K562 (cell line): ENCODE measurements at regions not wholly inside any gene's neighbourhood (a gene's known extent, or its start where the extent isn't known, plus 50 kb on each side); places are given as distances from the start of the nearest gene placed in this dataset.
A peak's percentile ranks its signal among the peaks of the same experiment; 100 is the strongest.

Source experiments
- ATAC-seq: fragments of 200-7000 bp; cut with Tn5 transposase; 3 replicates; pipeline ENCODE4 v1.9.1; 2020; ENCODE audit warnings: moderate library complexity
- BruUV-seq: library from RNA; stranded (reverse); fragments of 400-500 nt; replicated peaks from 2 replicates; lab custom pipeline; 2021; lab: Mats Ljungman, UMichigan
- CTCF ChIA-PET: fragments of 300-600 bp; formaldehyde crosslinking; extraction: SDS; loops from one replicate; lab custom pipeline; 2021; ENCODE audit warnings: low intra/inter-chr PET ratio; lab: Yijun Ruan, JAX
- POLR2A ChIA-PET: fragments of 300-600, 350-650 bp; sonication (Branson Sonifier 250); formaldehyde crosslinking; extraction: SDS; loops from one replicate; lab custom pipeline; 2021; ENCODE audit warnings: antibody characterized with exemption, inconsistent platforms; lab: Yijun Ruan, JAX
- DNase-seq, 4 experiments: peaks; one replicate each; pipeline versions ENCODE4 v3.0.0 to v3.0.0-alpha.2; 2011 to 2018; ENCODE audit warnings: low spot score in 3 of 4, mixed read lengths in 3 of 4; ENCODE audit errors: extremely low read depth in 1 of 4
- FAIRE-seq: peaks from 2 replicates; lab custom pipeline; 2011; peaks lifted over from hg19 to GRCh38; lab: Jason Lieb, UNC
- H2AFZ ChIP-seq: 2 replicates; pipeline ENCODE4 v1.6.0; 2011; ENCODE audit warnings: low read depth, low read length, control low read depth, inconsistent platforms
- H3K27ac ChIP-seq: fragments of 200-600 bp; 3 replicates; pipeline ENCODE4 v1.8.0; 2011; ENCODE audit warnings: low read depth, mild to moderate bottlenecking, control low read depth, inconsistent platforms, low read length, moderate library complexity, mixed read lengths; ENCODE audit errors: extremely low read depth
- H3K27me3 ChIP-seq, 2 experiments: fragments of 300-600 bp in 1 of 2; 2 replicates in 1 of 2; 3 replicates in 1 of 2; pipeline versions ENCODE4 v1.6.0 to v1.8.0; 2011; ENCODE audit warnings: inconsistent platforms in 2 of 2, low read length in 2 of 2, mild to moderate bottlenecking in 1 of 2, mixed read lengths in 1 of 2, moderate library complexity in 1 of 2; ENCODE audit not compliant: control insufficient read depth in 2 of 2, insufficient read depth in 2 of 2
- H3K36me3 ChIP-seq: fragments of 300-600 bp; 3 replicates; pipeline ENCODE4 v1.8.0; 2011; ENCODE audit warnings: mild to moderate bottlenecking, low read length, inconsistent platforms; ENCODE audit not compliant: control insufficient read depth, insufficient read depth
- H3K4me1 ChIP-seq, 2 experiments: fragments of 200-600 bp in 1 of 2; replicated peaks in 1 of 2; 2 replicates in 1 of 2; 3 replicates in 1 of 2; pipeline versions ENCODE4 v1.5.1 to v1.8.0; 2011; ENCODE audit warnings: inconsistent platforms in 2 of 2, low read length in 2 of 2, mild to moderate bottlenecking in 1 of 2, mixed read lengths in 1 of 2, moderate library complexity in 1 of 2; ENCODE audit not compliant: control insufficient read depth in 2 of 2, insufficient read depth in 2 of 2
- H3K4me2 ChIP-seq: 2 replicates; pipeline ENCODE4 v1.6.1; 2011; ENCODE audit warnings: low read length, control low read depth, inconsistent platforms, mixed read lengths; ENCODE audit not compliant: insufficient read depth
- H3K4me3 ChIP-seq: fragments of 200-600 bp; sonication (generic), shearing (Covaris generic); 2 replicates; pipeline ENCODE4 v1.5.1; 2016; ENCODE audit warnings: control low read depth, inconsistent platforms
- H3K79me2 ChIP-seq: fragments of 200-600 bp; 3 replicates; pipeline ENCODE4 v1.8.0; 2011; ENCODE audit warnings: low read length, inconsistent platforms; ENCODE audit not compliant: control insufficient read depth, insufficient read depth
- H3K9ac ChIP-seq, 2 experiments: 2 replicates each; pipeline versions ENCODE4 v1.6.0 to v1.6.1; 2011; ENCODE audit warnings: low read depth in 2 of 2, low read length in 2 of 2, control low read depth in 1 of 2, inconsistent platforms in 1 of 2, mild to moderate bottlenecking in 1 of 2, mixed read lengths in 1 of 2; ENCODE audit not compliant: insufficient read depth in 1 of 2
- H3K9me1 ChIP-seq: one replicate; pipeline ENCODE4 v1.6.0; 2011; ENCODE audit warnings: inconsistent platforms, mild to moderate bottlenecking, low read length, moderate library complexity; ENCODE audit not compliant: control insufficient read depth, insufficient read depth
- H3K9me3 ChIP-seq: replicated peaks from 2 replicates; pipeline ENCODE4 v1.5.1; 2011; ENCODE audit warnings: low read depth, low read length, inconsistent platforms; ENCODE audit not compliant: control insufficient read depth, insufficient read depth
- H4K20me1 ChIP-seq: replicated peaks from 2 replicates; pipeline ENCODE4 v1.6.1; 2011; ENCODE audit warnings: low read length, inconsistent platforms, mixed read lengths; ENCODE audit not compliant: control insufficient read depth, insufficient read depth
- BRCA1 ChIP-seq, 2 experiments: fragments of 450-650 bp in 1 of 2; sonication (generic) in 1 of 2; formaldehyde crosslinking in 1 of 2; IDR thresholded peaks; 2 replicates each; pipeline versions ENCODE4 v1.5.0 to v1.6.1; 2017 to 2020; ENCODE audit warnings: mild to moderate bottlenecking in 1 of 2, missing genetic modification reagents in 1 of 2
- GTF2A2 ChIP-seq: IDR thresholded peaks from 2 replicates; pipeline ENCODE4 v1.6.1; 2016; ENCODE audit warnings: mild to moderate bottlenecking, missing genetic modification characterization, missing compliant biosample characterization
- SIX5 ChIP-seq, 2 experiments: IDR thresholded peaks; 2 replicates each; pipeline ENCODE4 v1.6.1; 2011; ENCODE audit warnings: low read length in 2 of 2, borderline replicate concordance in 1 of 2, low read depth in 1 of 2, mild to moderate bottlenecking in 1 of 2, moderate library complexity in 1 of 2; ENCODE audit not compliant: insufficient read depth in 1 of 2
- ZNF324 ChIP-seq: fragments of 250-450 bp; sonication (Bioruptor Pico); IDR thresholded peaks from 2 replicates; pipeline ENCODE4 v1.4.0; 2020; ENCODE audit warnings: mild to moderate bottlenecking
- in situ Hi-C: fragments of 300-500 bp; cut with MboI; formaldehyde crosslinking; loops from 4 replicates; pipeline ENCODE4 v1.15.0; 2018; ENCODE audit warnings: inconsistent platforms, mixed read lengths
- intact Hi-C: fragments of 100-400 bp; cut with micrococcal nuclease; formaldehyde crosslinking; loops from 2 replicates; pipeline ENCODE4 v1.14.2; 2022
- TF ChIP-seq, protein P1 (sequence below): fragments of 250-450 bp; sonication (Bioruptor Pico); IDR thresholded peaks from 2 replicates; pipeline ENCODE4 v1.5.0; 2022; ENCODE audit warnings: mild to moderate bottlenecking

DNA sequence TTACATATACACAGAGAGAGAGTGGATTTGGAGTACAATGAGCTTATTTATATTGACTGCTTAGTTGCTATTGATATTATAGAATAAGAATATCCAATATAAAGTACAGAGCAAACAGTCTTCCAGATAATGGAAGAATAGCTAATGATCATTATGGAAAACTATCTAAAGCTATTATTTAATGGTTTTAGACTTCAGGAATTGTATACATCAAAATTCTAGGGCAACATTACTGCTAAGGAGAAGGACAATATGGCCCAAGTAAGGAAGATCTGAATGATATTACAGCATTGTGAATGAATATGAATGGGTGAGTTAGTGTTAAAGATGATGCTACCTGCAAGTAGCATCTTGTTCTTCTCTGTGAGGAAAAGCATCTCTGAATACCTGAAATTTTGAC lies 604.2 kb upstream of the PCDH20 start:
- no peak for DNase-seq
- H3K27me3 ChIP-seq = no peaks in the 10 kb centered on the region
- no peaks in the 10 kb centered on the region for H3K9me3 ChIP-seq
- BruUV-seq = no TSS peak
- no peak for ATAC-seq
- intact Hi-C loops = no loop called here
- no peak for FAIRE-seq
- H3K4me2 ChIP-seq = no peak overlapping the region
- in situ Hi-C loops = no loop called here
- H3K79me2 ChIP-seq = no peaks in the 10 kb centered on the region
- ChIA-PET POLR2A (interaction anchor here (0.5 kb wide), 1 partner anchor 15 kb away, joined by 3 read pairs; no protein-coding TSS in a partner anchor), CTCF (no interaction called here)
- H3K4me1 ChIP-seq = no peaks in the 10 kb centered on the region
- no peak overlapping the region for H3K9ac ChIP-seq
- H3K4me3 ChIP-seq = no peak overlapping the region
- H2AFZ ChIP-seq = no peak overlapping the region
- no peaks in the 10 kb centered on the region for H3K9me1 ChIP-seq
- no peak for TF ChIP-seq ZNF324 (CRISPR knock-in tag)
- TF ChIP-seq BRCA1 (IDR thresholded peaks at IDR 0.05) = peak; percentile 92; the same call in 1 of the 2 replicates
- no peak for TF ChIP-seq BRCA1 (CRISPR knock-in tag; IDR thresholded peaks at IDR 0.05)
- TF ChIP-seq SIX5 (IDR thresholded peaks at IDR 0.05; ENCODE audit: borderline replicate concordance in 1 of 2, insufficient read depth in 1 of 2, low read depth in 1 of 2, low read length in 2 of 2) = no peak
- TF ChIP-seq GTF2A2 (tag) = no peak
- TF ChIP-seq, protein P1, sequence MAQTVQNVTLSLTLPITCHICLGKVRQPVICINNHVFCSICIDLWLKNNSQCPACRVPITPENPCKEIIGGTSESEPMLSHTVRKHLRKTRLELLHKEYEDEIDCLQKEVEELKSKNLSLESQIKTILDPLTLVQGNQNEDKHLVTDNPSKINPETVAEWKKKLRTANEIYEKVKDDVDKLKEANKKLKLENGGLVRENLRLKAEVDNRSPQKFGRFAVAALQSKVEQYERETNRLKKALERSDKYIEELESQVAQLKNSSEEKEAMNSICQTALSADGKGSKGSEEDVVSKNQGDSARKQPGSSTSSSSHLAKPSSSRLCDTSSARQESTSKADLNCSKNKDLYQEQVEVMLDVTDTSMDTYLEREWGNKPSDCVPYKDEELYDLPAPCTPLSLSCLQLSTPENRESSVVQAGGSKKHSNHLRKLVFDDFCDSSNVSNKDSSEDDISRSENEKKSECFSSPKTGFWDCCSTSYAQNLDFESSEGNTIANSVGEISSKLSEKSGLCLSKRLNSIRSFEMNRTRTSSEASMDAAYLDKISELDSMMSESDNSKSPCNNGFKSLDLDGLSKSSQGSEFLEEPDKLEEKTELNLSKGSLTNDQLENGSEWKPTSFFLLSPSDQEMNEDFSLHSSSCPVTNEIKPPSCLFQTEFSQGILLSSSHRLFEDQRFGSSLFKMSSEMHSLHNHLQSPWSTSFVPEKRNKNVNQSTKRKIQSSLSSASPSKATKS = no peak
- H4K20me1 ChIP-seq = no peaks in the 10 kb centered on the region
- H3K36me3 ChIP-seq = no peaks in the 10 kb centered on the region
- H3K27ac ChIP-seq = no peak overlapping the region
